HG03097 (cell line): ENCODE measurements at regions not wholly inside any gene's neighbourhood (a gene's known extent, or its start where the extent isn't known, plus 50 kb on each side); places are given as distances from the start of the nearest gene placed in this dataset.

Experiments used
- ATAC-seq: cut with Tn5 transposase; IDR thresholded peaks from one replicate; pipeline ENCODE4 v1.9.1; 2021; ENCODE audit not compliant: unreplicated experiment, low FRiP score

- no peak for ATAC-seq
These were observed 266.8 kb upstream of the STEAP1 start for GRCh38 chr7:89887489-89887888.

GRCh38 chr7:89908736-89909135 lies 245.5 kb upstream of the STEAP1 start:
- no peak for ATAC-seq

- ATAC-seq = no peak
These were observed 239.6 kb upstream of the STEAP1 start for GRCh38 chr7:89914711-89915110.

GRCh38 chr7:89926194-89926593 lies 228.1 kb upstream of the STEAP1 start:
- ATAC-seq = no peak

- no peak for ATAC-seq
These were observed 227.6 kb upstream of the STEAP1 start for GRCh38 chr7:89926701-89927100.

- ATAC-seq = no peak
These were observed 226.5 kb upstream of the STEAP1 start for GRCh38 chr7:89927762-89928161.

- ATAC-seq = no peak
These were observed 225.8 kb upstream of the STEAP1 start for GRCh38 chr7:89928451-89928850.

- ATAC-seq = no peak
These were observed 220.2 kb upstream of the STEAP1 start for GRCh38 chr7:89934101-89934500.

- ATAC-seq = no peak
These were observed 210.7 kb upstream of the STEAP1 start for GRCh38 chr7:89943525-89944050.

GRCh38 chr7:89958525-89959068 lies 195.7 kb upstream of the STEAP1 start:
- ATAC-seq = no peak

GRCh38 chr7:89966067-89966664 lies 188.1 kb upstream of the STEAP1 start:
- no peak for ATAC-seq

- no peak for ATAC-seq
These were observed 178.7 kb upstream of the STEAP1 start for GRCh38 chr7:89975577-89975976.

- no peak for ATAC-seq
These were observed 166.6 kb upstream of the STEAP1 start for GRCh38 chr7:89987665-89988064.

GRCh38 chr7:89988074-89988473 lies 166.2 kb upstream of the STEAP1 start:
- ATAC-seq = no peak

GRCh38 chr7:89989454-89989853 lies 164.8 kb upstream of the STEAP1 start:
- no peak for ATAC-seq

GRCh38 chr7:89994483-89994882 lies 159.8 kb upstream of the STEAP1 start:
- ATAC-seq = no peak

- ATAC-seq = no peak
These were observed 155.7 kb upstream of the STEAP1 start for GRCh38 chr7:89998554-89998953.

- ATAC-seq = no peak
These were observed 148.4 kb upstream of the STEAP1 start for GRCh38 chr7:90005836-90006235.

- ATAC-seq = no peak
These were observed 147.1 kb upstream of the STEAP1 start for GRCh38 chr7:90007001-90007654.

- ATAC-seq = no peak
These were observed 146.4 kb upstream of the STEAP1 start for GRCh38 chr7:90007831-90008230.

GRCh38 chr7:90022213-90022612 lies 132.1 kb upstream of the STEAP1 start:
- ATAC-seq = no peak

GRCh38 chr7:90025771-90026170 lies 128.5 kb upstream of the STEAP1 start:
- no peak for ATAC-seq
